Mucosa of descending colon (tissue), 3 donors: ENCODE measurements at regions not wholly inside any gene's neighbourhood (a gene's known extent, or its start where the extent isn't known, plus 50 kb on each side); places are given as distances from the start of the nearest gene placed in this dataset.

Experiments
- ATAC-seq: fragments of 200-7000 bp; cut with Tn5 transposase; one replicate; pipeline ENCODE4 v1.9.1; 2020; ENCODE audit warnings: mild to moderate bottlenecking, moderate library complexity
- DNase-seq, 3 donors: peaks; one replicate each; pipeline ENCODE4 v3.0.0-alpha.2; 2020
- H3K36me3 ChIP-seq: fragments of 200-600 bp; one replicate; pipeline ENCODE4 v1.8.0; 2021; ENCODE audit warnings: low read depth, mild to moderate bottlenecking
- H3K4me1 ChIP-seq: fragments of 200-600 bp; one replicate; pipeline ENCODE4 v1.8.0; 2021; ENCODE audit warnings: low read depth, mild to moderate bottlenecking
- H3K4me3 ChIP-seq: fragments of 200-600 bp; one replicate; pipeline ENCODE4 v1.8.0; 2021; ENCODE audit warnings: mild to moderate bottlenecking
- H3K9me3 ChIP-seq: fragments of 200-600 bp; one replicate; pipeline ENCODE4 v1.8.0; 2021; ENCODE audit warnings: mild to moderate bottlenecking
- CTCF ChIP-seq: fragments of 200-600 bp; IDR thresholded peaks from one replicate; pipeline ENCODE4 v1.8.0; 2022; ENCODE audit warnings: antibody characterized with exemption, mild to moderate bottlenecking
- intact Hi-C, 2 donors: fragments of 100-400 bp; cut with DNase I in 1 of 2; cut with micrococcal nuclease in 1 of 2; formaldehyde crosslinking; loops; one replicate each; pipeline versions ENCODE4 v1.11.0 to v1.11.1; 2022; cut with DNase I, micrococcal nuclease
- donor health status: DM: no; HTN: no; CAD: no; lungs with moderate emphysema.
- donor health status: DM: no; HTN: no; CAD: no.
- donor health status: DM: no; HTN: yes; CAD: no.

- intact Hi-C loops = no loop called here
- no peaks in the 10 kb centered on the region for H3K4me1 ChIP-seq
- H3K9me3 ChIP-seq = peaks cover 12% of the 10 kb centered on the region
- no peaks in the 10 kb centered on the region for H3K36me3 ChIP-seq
- no peak overlapping the region for H3K4me3 ChIP-seq
- ATAC-seq (no peak), DNase-seq (no peak)
- TF ChIP-seq CTCF = no peak
Observed at GRCh38 chr11:72507050-72507449, 72.7 kb upstream of the CLPB start.

DNA sequence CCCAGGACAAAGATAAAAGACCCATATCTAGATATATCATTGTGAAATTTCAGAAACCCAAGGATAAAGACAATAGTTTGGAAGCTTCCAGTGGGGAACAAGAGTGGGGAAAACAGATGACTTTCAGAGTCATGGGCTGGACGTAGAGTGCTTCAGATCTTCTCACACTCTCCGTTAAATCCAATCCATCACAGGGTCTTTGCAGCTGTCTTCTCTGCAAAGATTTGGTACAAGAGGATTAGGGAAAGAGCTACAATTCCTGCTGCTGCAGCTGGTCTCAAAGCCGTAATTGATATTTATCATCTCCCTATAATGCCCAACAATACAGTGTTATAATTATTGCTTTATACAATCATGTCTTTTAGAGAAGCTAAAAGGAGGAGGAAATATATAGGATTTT lies 63.4 kb upstream of the CLPB start:
- TF ChIP-seq CTCF = no peak
- H3K4me1 ChIP-seq = peaks cover 10% of the 10 kb centered on the region
- no peak overlapping the region for H3K4me3 ChIP-seq
- DNase-seq = no peak
- H3K9me3 ChIP-seq = peaks cover 8% of the 10 kb centered on the region
- ATAC-seq = no peak
- intact Hi-C loops = no loop called here
- H3K36me3 ChIP-seq = no peaks in the 10 kb centered on the region

GRCh38 chr11:72494109-72494429 lies 59.7 kb upstream of the CLPB start:
- H3K4me3 ChIP-seq = no peak overlapping the region
- peaks cover 10% of the 10 kb centered on the region for H3K4me1 ChIP-seq
- H3K36me3 ChIP-seq = no peaks in the 10 kb centered on the region
- no peak for ATAC-seq
- intact Hi-C loops = no loop called here
- DNase-seq = no peak
- H3K9me3 ChIP-seq = no peaks in the 10 kb centered on the region
- TF ChIP-seq CTCF = no peak

GRCh38 chr11:72493426-72494108 lies 59.2 kb upstream of the CLPB start:
- ATAC-seq = no peak

GRCh38 chr11:72491001-72491400 lies 56.7 kb upstream of the CLPB start:
- intact Hi-C loops = no loop called here
- no peaks in the 10 kb centered on the region for H3K36me3 ChIP-seq
- no peak for ATAC-seq

More at GRCh38 chr11:72493426-72494108, 59.2 kb upstream of the CLPB start:
- Histone ChIP-seq H3K9me3 (no peaks in the 10 kb centered on the region), H3K4me1 (peaks cover 6% of the 10 kb centered on the region), H3K4me3 (no peak overlapping the region), H3K36me3 (no peaks in the 10 kb centered on the region)
- DNase-seq = no peak
- no peak for TF ChIP-seq CTCF
- intact Hi-C loops = no loop called here

More at GRCh38 chr11:72491001-72491400, 56.7 kb upstream of the CLPB start:
- Histone ChIP-seq H3K9me3 (no peaks in the 10 kb centered on the region), H3K4me1 (no peaks in the 10 kb centered on the region), H3K4me3 (no peak overlapping the region)
- no peak for DNase-seq
- no peak for TF ChIP-seq CTCF
